PC-9 (cell line): ENCODE measurements at regions not wholly inside any gene's neighbourhood (a gene's known extent, or its start where the extent isn't known, plus 50 kb on each side); places are given as distances from the start of the nearest gene placed in this dataset.

ENCODE experiments used
- EZH2 ChIP-seq: fragments of 200-600 bp; sonication (generic); IDR thresholded peaks from 2 replicates; pipeline ENCODE4 v1.8.0; 2017; ENCODE audit warnings: antibody characterized with exemption, low read depth
- TF ChIP-seq, protein P1 (sequence below): fragments of 200-600 bp; sonication (generic); conservative IDR thresholded peaks from 2 replicates; pipeline ENCODE4 v1.6.1; 2017; ENCODE audit warnings: mixed run types, antibody characterized with exemption, mild to moderate bottlenecking, moderate library complexity

DNA sequence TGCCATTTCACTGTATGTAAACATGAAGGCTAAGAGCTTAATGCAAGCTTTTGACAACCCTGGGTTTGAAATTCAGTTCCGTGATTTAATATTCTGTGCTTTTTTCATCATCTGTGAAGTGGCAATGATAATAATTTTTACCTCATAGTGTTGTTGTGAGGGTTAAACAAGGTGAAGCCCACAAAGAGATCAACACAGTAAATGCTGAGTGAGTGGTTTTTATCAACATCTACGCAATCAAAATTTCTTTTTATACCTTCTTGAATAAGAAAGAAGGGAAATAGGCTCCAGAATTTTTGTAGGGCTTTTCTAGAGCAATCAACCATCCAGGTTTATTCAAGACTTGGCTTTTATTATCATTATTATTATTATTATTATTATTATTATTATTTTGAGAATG, 490.8 kb downstream of the SOX5 start:
- TF ChIP-seq, protein P1, sequence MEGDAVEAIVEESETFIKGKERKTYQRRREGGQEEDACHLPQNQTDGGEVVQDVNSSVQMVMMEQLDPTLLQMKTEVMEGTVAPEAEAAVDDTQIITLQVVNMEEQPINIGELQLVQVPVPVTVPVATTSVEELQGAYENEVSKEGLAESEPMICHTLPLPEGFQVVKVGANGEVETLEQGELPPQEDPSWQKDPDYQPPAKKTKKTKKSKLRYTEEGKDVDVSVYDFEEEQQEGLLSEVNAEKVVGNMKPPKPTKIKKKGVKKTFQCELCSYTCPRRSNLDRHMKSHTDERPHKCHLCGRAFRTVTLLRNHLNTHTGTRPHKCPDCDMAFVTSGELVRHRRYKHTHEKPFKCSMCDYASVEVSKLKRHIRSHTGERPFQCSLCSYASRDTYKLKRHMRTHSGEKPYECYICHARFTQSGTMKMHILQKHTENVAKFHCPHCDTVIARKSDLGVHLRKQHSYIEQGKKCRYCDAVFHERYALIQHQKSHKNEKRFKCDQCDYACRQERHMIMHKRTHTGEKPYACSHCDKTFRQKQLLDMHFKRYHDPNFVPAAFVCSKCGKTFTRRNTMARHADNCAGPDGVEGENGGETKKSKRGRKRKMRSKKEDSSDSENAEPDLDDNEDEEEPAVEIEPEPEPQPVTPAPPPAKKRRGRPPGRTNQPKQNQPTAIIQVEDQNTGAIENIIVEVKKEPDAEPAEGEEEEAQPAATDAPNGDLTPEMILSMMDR, result no peak
- no peak for TF ChIP-seq EZH2
